Keratinocyte (primary cell): ENCODE measurements at regions not wholly inside any gene's neighbourhood (a gene's known extent, or its start where the extent isn't known, plus 50 kb on each side); places are given as distances from the start of the nearest gene placed in this dataset.

Experiments used
- CTCF ChIP-seq, 3 experiments: IDR thresholded peaks in 1 of 3; conservative IDR thresholded peaks in 1 of 3; optimal IDR thresholded peaks in 1 of 3; 2 replicates in 2 of 3; 3 replicates in 1 of 3; pipeline versions ENCODE3 to v1.5.1; 2011; ENCODE audit warnings: low read length in 3 of 3, mild to moderate bottlenecking in 3 of 3, moderate library complexity in 2 of 3, control low read depth in 1 of 3, inconsistent platforms in 1 of 3; ENCODE audit not compliant: insufficient read depth in 2 of 3; ENCODE audit errors: extremely low read depth in 1 of 3
- EZH2 ChIP-seq: IDR thresholded peaks from one replicate; pipeline ENCODE4 v1.6.1; 2012; ENCODE audit warnings: inconsistent platforms, mild to moderate bottlenecking, low read length, moderate library complexity

GRCh38 chr4:176441594-176441993 is 121.8 kb downstream of the SPCS3 start:
- TF ChIP-seq EZH2 (no peak), CTCF (optimal IDR thresholded peaks at IDR 0.05 in 1 of 3, IDR thresholded peaks at IDR 0.05 in 1 of 3, conservative IDR thresholded peaks at IDR 0.05 in 1 of 3; ENCODE audit: extremely low read depth in 1 of 3, insufficient read depth in 2 of 3, low read length in 3 of 3) (no peak)
